SU-DHL-6 (cell line): ENCODE measurements at regions not wholly inside any gene's neighbourhood (a gene's known extent, or its start where the extent isn't known, plus 50 kb on each side); places are given as distances from the start of the nearest gene placed in this dataset.

Experiments used
- H2AFZ ChIP-seq: fragments of 200-600 bp; sonication (generic); 2 replicates; pipeline ENCODE4 v1.6.1; 2014; ENCODE audit warnings: low read depth, mild to moderate bottlenecking, moderate library complexity, mixed read lengths, antibody characterized with exemption, low read length; ENCODE audit not compliant: severe bottlenecking
- H3F3A ChIP-seq: fragments of 200-600 bp; shearing (Covaris generic); 2 replicates; pipeline ENCODE4 v1.6.0; 2016; ENCODE audit warnings: antibody characterized with exemption, mild to moderate bottlenecking; ENCODE audit not compliant: insufficient read depth
- H3K27ac ChIP-seq: fragments of 200-600 bp; sonication (generic); 2 replicates; pipeline ENCODE4 v1.5.1; 2016; ENCODE audit warnings: low read depth, mild to moderate bottlenecking, low read length, moderate library complexity, mixed read lengths
- H3K27me3 ChIP-seq: fragments of 200-600 bp; sonication (generic), shearing (Covaris generic); 2 replicates; pipeline ENCODE4 v1.6.0; 2014; ENCODE audit warnings: mild to moderate bottlenecking, low read length
- H3K36me3 ChIP-seq: fragments of 200-600 bp; sonication (generic); 2 replicates; pipeline ENCODE4 v1.6.1; 2014; ENCODE audit warnings: mild to moderate bottlenecking, low read length, mixed read lengths
- H3K4me2 ChIP-seq: fragments of 300-600, 200-600 bp; shearing (Covaris generic), sonication (generic); 2 replicates; pipeline ENCODE4 v1.6.0; 2014; ENCODE audit warnings: low read length, low read depth, mild to moderate bottlenecking; ENCODE audit not compliant: poor library complexity, severe bottlenecking
- H3K4me3 ChIP-seq: fragments of 200-600 bp; sonication (generic); 2 replicates; pipeline ENCODE4 v1.5.1; 2014; ENCODE audit warnings: antibody characterized with exemption, low read length, mild to moderate bottlenecking, mixed read lengths; ENCODE audit not compliant: insufficient read depth, poor library complexity, severe bottlenecking
- H3K79me2 ChIP-seq: fragments of 200-600 bp; sonication (generic); 2 replicates; pipeline ENCODE4 v1.6.1; 2014; ENCODE audit warnings: mild to moderate bottlenecking, low read length, moderate library complexity; ENCODE audit not compliant: insufficient read depth
- H3K9ac ChIP-seq: fragments of 200-600 bp; sonication (generic); 2 replicates; pipeline ENCODE4 v1.7.0; 2014; ENCODE audit warnings: mild to moderate bottlenecking, low read length
- H3K9me2 ChIP-seq: fragments of 200-600 bp; sonication (generic); replicated peaks from 2 replicates; pipeline ENCODE4 v1.6.1; 2014; ENCODE audit warnings: low read length; ENCODE audit not compliant: insufficient read depth
- H3K9me3 ChIP-seq: fragments of 200-600 bp; sonication (generic); 2 replicates; pipeline ENCODE4 v1.6.1; 2014; ENCODE audit warnings: low read length, mixed read lengths; ENCODE audit not compliant: insufficient read depth
- H4K20me1 ChIP-seq: fragments of 200-600 bp; sonication (generic); 2 replicates; pipeline ENCODE4 v1.6.1; 2014; ENCODE audit warnings: low read depth, mild to moderate bottlenecking, antibody characterized with exemption, low read length, moderate library complexity, mixed read lengths
- CTCF ChIP-seq: fragments of 200-600 bp; sonication (generic); IDR thresholded peaks from one replicate; pipeline ENCODE4 v1.5.1; 2017; ENCODE audit warnings: antibody characterized with exemption, mild to moderate bottlenecking, low read length, moderate library complexity; ENCODE audit not compliant: insufficient read depth, poor library complexity, severe bottlenecking
- EZH2phosphoT487 ChIP-seq: fragments of 200-600 bp; sonication (generic), shearing (Covaris generic); conservative IDR thresholded peaks from 2 replicates; pipeline ENCODE4 v1.6.1; 2018; ENCODE audit warnings: mild to moderate bottlenecking, antibody characterized with exemption, low read length, moderate library complexity, mixed read lengths

- no peaks in the 10 kb centered on the region for H3F3A ChIP-seq
- no peak overlapping the region for H3K27ac ChIP-seq
- no peak for TF ChIP-seq CTCF
- TF ChIP-seq EZH2phosphoT487: no peak
- H3K9me2 ChIP-seq: no peaks in the 10 kb centered on the region
- H2AFZ ChIP-seq: peak overlapping the region; percentile 77
- no peaks in the 10 kb centered on the region for H3K27me3 ChIP-seq
- 0 out of 2 replicates have a peak, but pooled peaks cover 5% of the 10 kb centered on the region for H3K36me3 ChIP-seq
- H4K20me1 ChIP-seq: no peaks in the 10 kb centered on the region
- H3K79me2 ChIP-seq: no peaks in the 10 kb centered on the region
- no peak overlapping the region for H3K4me2 ChIP-seq
- H3K9ac ChIP-seq: no peak overlapping the region
- no peak overlapping the region for H3K4me3 ChIP-seq
- 0 out of 2 replicates have a peak, but pooled peaks cover 6% of the 10 kb centered on the region for H3K9me3 ChIP-seq
These were observed 1523.8 kb downstream of the PCDH7 start for GRCh38 chr4:32243926-32244325.

- H3K4me3 ChIP-seq: no peak overlapping the region
- H3K4me2 ChIP-seq: no peak overlapping the region
- no peaks in the 10 kb centered on the region for H3K27me3 ChIP-seq
- peak overlapping the region; percentile 85 for H2AFZ ChIP-seq
- H3K9me2 ChIP-seq: no peaks in the 10 kb centered on the region
- no peak for TF ChIP-seq EZH2phosphoT487
- TF ChIP-seq CTCF: no peak
- no peaks in the 10 kb centered on the region for H3K36me3 ChIP-seq
- H3K9me3 ChIP-seq: 0 out of 2 replicates have a peak, but pooled peaks cover 6% of the 10 kb centered on the region
- H3F3A ChIP-seq: no peaks in the 10 kb centered on the region
- no peaks in the 10 kb centered on the region for H3K79me2 ChIP-seq
- no peak overlapping the region for H3K9ac ChIP-seq
- no peaks in the 10 kb centered on the region for H4K20me1 ChIP-seq
- H3K27ac ChIP-seq: no peak overlapping the region
These were observed 1528.9 kb downstream of the PCDH7 start for GRCh38 chr4:32249040-32249439.

- Histone ChIP-seq H3K9ac (no peak overlapping the region), H3K4me3 (no peak overlapping the region), H3K27me3 (no peaks in the 10 kb centered on the region), H3K9me3 (0 out of 2 replicates have a peak, but pooled peaks cover 6% of the 10 kb centered on the region), H3K9me2 (no peaks in the 10 kb centered on the region), H3K79me2 (no peaks in the 10 kb centered on the region), H3F3A (no peaks in the 10 kb centered on the region), H4K20me1 (no peaks in the 10 kb centered on the region), H2AFZ (no peak overlapping the region), H3K27ac (no peak overlapping the region), H3K36me3 (no peaks in the 10 kb centered on the region), H3K4me2 (no peak overlapping the region)
- TF ChIP-seq CTCF (no peak), EZH2phosphoT487 (no peak)
These were observed 1531.0 kb downstream of the PCDH7 start for GRCh38 chr4:32251126-32251525.
